ENCODE measurements at regions not wholly inside any gene's neighbourhood (a gene's known extent, or its start where the extent isn't known, plus 50 kb on each side); places are given as distances from the start of the nearest gene placed in this dataset.

GRCh38 chr3:34807611-34808010 lies 831.7 kb upstream of the ARPP21 start:
- no peak for DNase-seq (ENCODE audit: low spot score)

GRCh38 chr3:34808287-34808686 lies 831.0 kb upstream of the ARPP21 start:
- no peak for DNase-seq (ENCODE audit: low spot score)

GRCh38 chr3:34828847-34829246 lies 810.5 kb upstream of the ARPP21 start:
- DNase-seq (ENCODE audit: low spot score): no peak

- DNase-seq (ENCODE audit: low spot score): no peak
These were observed 806.3 kb upstream of the ARPP21 start for GRCh38 chr3:34832865-34833508.

- DNase-seq (ENCODE audit: low spot score): no peak
These were observed 801.2 kb upstream of the ARPP21 start for GRCh38 chr3:34837848-34838741.

- DNase-seq (ENCODE audit: low spot score): no peak
These were observed 796.4 kb upstream of the ARPP21 start for GRCh38 chr3:34842706-34843480.

GRCh38 chr3:34844323-34844620 lies 795.1 kb upstream of the ARPP21 start:
- no peak for DNase-seq (ENCODE audit: low spot score)

- no peak for DNase-seq (ENCODE audit: low spot score)
These were observed 788.2 kb upstream of the ARPP21 start for GRCh38 chr3:34851137-34851536.

- no peak for DNase-seq (ENCODE audit: low spot score)
These were observed 786.4 kb upstream of the ARPP21 start for GRCh38 chr3:34852844-34853439.

- DNase-seq (ENCODE audit: low spot score): no peak
These were observed 783.0 kb upstream of the ARPP21 start for GRCh38 chr3:34856081-34856947.

- DNase-seq (ENCODE audit: low spot score): no peak
These were observed 781.2 kb upstream of the ARPP21 start for GRCh38 chr3:34858067-34858660.

GRCh38 chr3:34859746-34860145 lies 779.6 kb upstream of the ARPP21 start:
- no peak for DNase-seq (ENCODE audit: low spot score)

- DNase-seq (ENCODE audit: low spot score): no peak
These were observed 776.9 kb upstream of the ARPP21 start for GRCh38 chr3:34862456-34862855.

- DNase-seq (ENCODE audit: low spot score): no peak
These were observed 775.8 kb upstream of the ARPP21 start for GRCh38 chr3:34863485-34863884.

GRCh38 chr3:34864011-34864410 lies 775.3 kb upstream of the ARPP21 start:
- DNase-seq (ENCODE audit: low spot score): no peak

GRCh38 chr3:34865346-34865745 lies 774.0 kb upstream of the ARPP21 start:
- no peak for DNase-seq (ENCODE audit: low spot score)

GRCh38 chr3:34868935-34869334 lies 770.4 kb upstream of the ARPP21 start:
- no peak for DNase-seq (ENCODE audit: low spot score)

GRCh38 chr3:34869696-34870095 lies 769.6 kb upstream of the ARPP21 start:
- DNase-seq (ENCODE audit: low spot score): no peak

GRCh38 chr3:34872406-34872805 lies 766.9 kb upstream of the ARPP21 start:
- no peak for DNase-seq (ENCODE audit: low spot score)

GRCh38 chr3:34876997-34877396 lies 762.3 kb upstream of the ARPP21 start:
- DNase-seq (ENCODE audit: low spot score): no peak

GRCh38 chr3:34878488-34878887 lies 760.8 kb upstream of the ARPP21 start:
- no peak for DNase-seq (ENCODE audit: low spot score)
